PC-9 (cell line): ENCODE measurements at regions not wholly inside any gene's neighbourhood (a gene's known extent, or its start where the extent isn't known, plus 50 kb on each side); places are given as distances from the start of the nearest gene placed in this dataset.

Experiments used
- BruUV-seq: library from RNA; stranded (reverse); fragments of 400-500 nt; replicated peaks from 2 replicates; lab custom pipeline; 2021; lab: Mats Ljungman, UMichigan
- CTCF ChIA-PET: fragments of 300-600 bp; sonication (Branson Sonifier 250); formaldehyde crosslinking; loops from one replicate; lab custom pipeline; 2022; ENCODE audit warnings: antibody characterized with exemption; lab: Charles Lee
- POLR2A ChIA-PET: fragments of 300-600 bp; sonication (Branson Sonifier 250); formaldehyde crosslinking; loops from one replicate; lab custom pipeline; 2022; ENCODE audit warnings: antibody characterized with exemption; ENCODE audit not compliant: unreplicated experiment; lab: Charles Lee
- DNase-seq, 2 experiments: peaks; one replicate each; pipeline versions ENCODE4 v3.0.0 to v3.0.0-alpha.2; 2015 to 2022; ENCODE audit warnings: mixed read lengths in 1 of 2
- H2AFZ ChIP-seq: fragments of 200-600 bp; sonication (generic); 2 replicates; pipeline ENCODE4 v1.8.1; 2017; ENCODE audit warnings: antibody characterized with exemption
- H3F3A ChIP-seq: fragments of 200-600 bp; sonication (generic); 2 replicates; pipeline ENCODE4 v1.8.1; 2017; ENCODE audit warnings: antibody characterized with exemption, mild to moderate bottlenecking, low read depth; ENCODE audit not compliant: insufficient read depth
- H3K27ac ChIP-seq: fragments of 200-600 bp; sonication (generic); 2 replicates; pipeline ENCODE4 v1.6.1; 2016; ENCODE audit warnings: mixed run types
- H3K27me3 ChIP-seq: fragments of 200-600 bp; sonication (generic); 2 replicates; pipeline ENCODE4 v1.6.1; 2016; ENCODE audit warnings: low read depth, mixed run types; ENCODE audit not compliant: insufficient read depth
- H3K36me3 ChIP-seq: fragments of 200-600 bp; sonication (generic); 2 replicates; pipeline ENCODE4 v1.6.1; 2016; ENCODE audit warnings: low read depth, mixed run types
- H3K4me1 ChIP-seq: fragments of 200-600 bp; sonication (generic); replicated peaks from 2 replicates; pipeline ENCODE4 v1.6.1; 2016; ENCODE audit warnings: mixed run types; ENCODE audit not compliant: insufficient read depth
- H3K4me2 ChIP-seq: fragments of 200-600 bp; sonication (generic); 2 replicates; pipeline ENCODE4 v1.6.1; 2017; ENCODE audit warnings: mixed run types
- H3K4me3 ChIP-seq: fragments of 200-600 bp; sonication (generic); 2 replicates; pipeline ENCODE4 v1.6.1; 2016; ENCODE audit warnings: mixed run types
- H3K79me2 ChIP-seq: fragments of 200-600 bp; sonication (generic); 2 replicates; pipeline ENCODE4 v1.6.1; 2017; ENCODE audit warnings: low read depth, mixed run types
- H3K9me2 ChIP-seq: fragments of 200-600 bp; sonication (generic); 2 replicates; pipeline ENCODE4 v1.8.1; 2017; ENCODE audit warnings: mild to moderate bottlenecking; ENCODE audit not compliant: insufficient read depth
- H3K9me3 ChIP-seq: fragments of 200-600 bp; sonication (generic); 2 replicates; pipeline ENCODE4 v1.8.1; 2016; ENCODE audit warnings: low read depth; ENCODE audit not compliant: insufficient read depth
- H4K20me1 ChIP-seq: fragments of 200-600 bp; sonication (generic); 2 replicates; pipeline ENCODE4 v1.8.1; 2017; ENCODE audit not compliant: insufficient read depth
- EZH2 ChIP-seq: fragments of 200-600 bp; sonication (generic); IDR thresholded peaks from 2 replicates; pipeline ENCODE4 v1.8.0; 2017; ENCODE audit warnings: antibody characterized with exemption, low read depth
- intact Hi-C: fragments of 100-400 bp; cut with micrococcal nuclease; formaldehyde crosslinking; loops from one replicate; pipeline ENCODE4 v1.10.0; 2022; ENCODE audit not compliant: unreplicated experiment
- TF ChIP-seq, protein P1 (sequence below): fragments of 200-600 bp; sonication (generic); conservative IDR thresholded peaks from 2 replicates; pipeline ENCODE4 v1.6.1; 2017; ENCODE audit warnings: mixed run types, antibody characterized with exemption, mild to moderate bottlenecking, moderate library complexity

DNA sequence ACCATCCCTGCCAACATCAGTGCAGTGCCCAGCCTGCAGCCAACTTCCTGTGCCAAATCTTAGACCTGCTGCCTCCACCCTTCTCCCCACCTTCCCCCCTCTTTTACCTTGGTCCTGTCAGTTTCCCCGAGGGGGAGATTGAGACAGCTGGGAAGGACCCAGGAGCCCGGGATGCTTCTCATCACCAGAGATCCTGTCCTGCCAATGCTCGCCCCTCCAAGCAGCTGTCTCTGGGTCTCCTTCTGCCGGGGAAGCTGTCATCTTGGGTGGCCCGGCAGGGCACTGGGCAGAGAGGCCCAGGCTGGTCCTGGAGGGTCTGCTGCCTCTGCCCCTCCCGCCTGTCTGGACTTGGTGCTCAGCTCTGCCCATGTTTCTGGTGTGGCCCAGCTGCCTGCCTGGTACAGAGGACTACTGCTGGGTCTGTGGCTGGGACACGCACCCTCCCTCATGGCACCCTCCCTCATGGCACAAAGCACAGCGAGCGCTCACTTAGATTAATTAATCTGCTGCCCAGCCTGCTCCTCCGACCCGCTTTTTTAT, 60.4 kb upstream of the THY1 start:
- no peak overlapping the region for H3K4me3 ChIP-seq
- ChIA-PET CTCF (no interaction called here), POLR2A (no interaction called here)
- H3F3A ChIP-seq = no peaks in the 10 kb centered on the region; the same call in 1 of the 2 replicates
- no TSS peak for BruUV-seq
- no peak overlapping the region for H3K4me2 ChIP-seq
- H2AFZ ChIP-seq = no peak overlapping the region
- H4K20me1 ChIP-seq = no peaks in the 10 kb centered on the region
- intact Hi-C loops = loop anchor here (5.0 to 10.0 kb wide), 3 partner anchors 49 to 744 kb away; no protein-coding TSS in a partner anchor
- H3K4me1 ChIP-seq = peaks cover 6% of the 10 kb centered on the region
- H3K36me3 ChIP-seq = no peaks in the 10 kb centered on the region
- DNase-seq = no peak
- no peaks in the 10 kb centered on the region for H3K9me3 ChIP-seq
- H3K9me2 ChIP-seq = no peaks in the 10 kb centered on the region
- TF ChIP-seq, protein P1, sequence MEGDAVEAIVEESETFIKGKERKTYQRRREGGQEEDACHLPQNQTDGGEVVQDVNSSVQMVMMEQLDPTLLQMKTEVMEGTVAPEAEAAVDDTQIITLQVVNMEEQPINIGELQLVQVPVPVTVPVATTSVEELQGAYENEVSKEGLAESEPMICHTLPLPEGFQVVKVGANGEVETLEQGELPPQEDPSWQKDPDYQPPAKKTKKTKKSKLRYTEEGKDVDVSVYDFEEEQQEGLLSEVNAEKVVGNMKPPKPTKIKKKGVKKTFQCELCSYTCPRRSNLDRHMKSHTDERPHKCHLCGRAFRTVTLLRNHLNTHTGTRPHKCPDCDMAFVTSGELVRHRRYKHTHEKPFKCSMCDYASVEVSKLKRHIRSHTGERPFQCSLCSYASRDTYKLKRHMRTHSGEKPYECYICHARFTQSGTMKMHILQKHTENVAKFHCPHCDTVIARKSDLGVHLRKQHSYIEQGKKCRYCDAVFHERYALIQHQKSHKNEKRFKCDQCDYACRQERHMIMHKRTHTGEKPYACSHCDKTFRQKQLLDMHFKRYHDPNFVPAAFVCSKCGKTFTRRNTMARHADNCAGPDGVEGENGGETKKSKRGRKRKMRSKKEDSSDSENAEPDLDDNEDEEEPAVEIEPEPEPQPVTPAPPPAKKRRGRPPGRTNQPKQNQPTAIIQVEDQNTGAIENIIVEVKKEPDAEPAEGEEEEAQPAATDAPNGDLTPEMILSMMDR = no peak
- TF ChIP-seq EZH2 = no peak
- no peak overlapping the region for H3K27ac ChIP-seq
- H3K79me2 ChIP-seq = no peaks in the 10 kb centered on the region
- H3K27me3 ChIP-seq = peaks cover 14% of the 10 kb centered on the region; the same call in 1 of the 2 replicates

DNA sequence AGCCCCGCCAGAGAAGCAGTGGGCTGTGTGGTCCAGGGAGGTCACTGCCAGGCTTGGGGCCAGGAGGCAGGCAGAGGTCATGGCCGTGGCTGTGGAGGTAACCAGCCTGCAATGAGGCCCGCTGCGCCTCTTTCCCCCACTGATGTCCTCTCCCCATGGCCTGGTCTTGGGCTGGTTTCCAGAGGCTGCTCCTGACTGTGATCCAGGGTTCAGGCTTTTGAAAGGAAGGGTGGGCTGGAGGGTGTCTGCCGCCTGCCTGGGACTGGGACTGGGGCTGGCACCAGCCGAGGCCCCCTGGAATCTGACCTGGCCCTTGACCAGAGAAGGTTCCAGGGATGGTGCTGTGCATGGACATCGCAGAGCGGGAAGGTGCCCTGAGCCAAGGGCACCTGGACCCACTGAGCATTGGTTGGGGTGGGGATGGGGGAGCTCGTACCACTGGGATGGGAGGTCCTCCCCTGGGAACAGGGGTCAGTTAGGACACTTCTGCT, 59.6 kb upstream of the THY1 start:
- no peak for TF ChIP-seq EZH2
- TF ChIP-seq, protein P1 = no peak
- Histone ChIP-seq H3K9me2 (no peaks in the 10 kb centered on the region), H3K79me2 (no peaks in the 10 kb centered on the region), H3K4me2 (no peak overlapping the region), H3K4me3 (no peak overlapping the region), H4K20me1 (no peaks in the 10 kb centered on the region), H3K27ac (no peak overlapping the region), H2AFZ (no peak overlapping the region), H3K4me1 (peaks cover 6% of the 10 kb centered on the region), H3K9me3 (no peaks in the 10 kb centered on the region), H3F3A (no peaks in the 10 kb centered on the region; the same call in 1 of the 2 replicates), H3K36me3 (no peaks in the 10 kb centered on the region), H3K27me3 (peaks cover 13% of the 10 kb centered on the region; the same call in 1 of the 2 replicates)
- POLR2A ChIA-PET = no interaction called here
- no TSS peak for BruUV-seq
- DNase-seq = no peak
- CTCF ChIA-PET = no interaction called here
- intact Hi-C loops = loop anchor here (5.0 to 10.0 kb wide), 3 partner anchors 50 to 745 kb away; no protein-coding TSS in a partner anchor

DNA sequence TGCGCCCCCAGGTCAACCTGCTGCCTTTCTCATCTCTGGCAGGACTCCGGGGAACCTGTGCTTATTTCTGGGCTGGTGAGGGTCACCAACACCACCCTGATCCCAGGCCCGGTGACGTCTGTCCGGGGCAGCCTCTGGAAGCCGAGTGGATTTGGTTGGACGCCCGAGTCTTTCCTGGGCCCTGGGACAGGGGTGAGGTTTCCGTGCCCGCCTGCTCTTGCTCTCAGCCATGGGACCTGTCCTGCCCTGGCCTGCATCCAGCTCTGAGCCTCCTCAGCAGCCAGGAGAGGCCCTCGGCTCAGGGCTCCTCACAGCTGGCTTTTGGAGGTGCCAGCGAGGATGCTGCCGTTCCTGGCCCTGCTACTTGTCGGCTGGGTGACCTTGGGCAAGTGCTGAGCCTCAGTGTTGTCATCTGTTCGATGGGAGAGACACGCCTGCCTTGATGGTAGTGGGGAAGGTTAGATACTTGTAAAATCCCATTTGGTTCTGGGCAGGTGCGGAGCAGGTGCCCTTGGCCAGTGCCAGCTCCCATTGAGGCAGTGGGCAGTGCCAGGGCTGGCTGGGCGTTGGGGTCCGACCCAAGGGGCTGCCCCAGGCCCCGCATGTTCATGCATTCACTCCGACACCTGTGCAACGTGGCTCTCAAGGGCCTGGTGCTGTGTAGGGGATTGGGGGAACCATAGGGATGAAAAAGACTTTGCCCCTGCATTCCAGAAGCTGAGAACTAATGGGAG, 58.9 kb upstream of the THY1 start:
- ChIA-PET CTCF (no interaction called here), POLR2A (no interaction called here)
- Histone ChIP-seq H3F3A (no peaks in the 10 kb centered on the region; the same call in 1 of the 2 replicates), H3K4me1 (peaks cover 6% of the 10 kb centered on the region), H2AFZ (no peak overlapping the region), H3K4me2 (no peak overlapping the region), H3K9me3 (no peaks in the 10 kb centered on the region), H3K9me2 (no peaks in the 10 kb centered on the region), H3K79me2 (no peaks in the 10 kb centered on the region), H4K20me1 (no peaks in the 10 kb centered on the region), H3K36me3 (no peaks in the 10 kb centered on the region), H3K27me3 (peaks cover 7% of the 10 kb centered on the region; the same call in 1 of the 2 replicates), H3K27ac (no peak overlapping the region), H3K4me3 (no peak overlapping the region)
- no peak for DNase-seq
- BruUV-seq = no TSS peak
- no peak for TF ChIP-seq EZH2
- TF ChIP-seq, protein P1 = peak; percentile 42
- intact Hi-C loops = loop anchor here (1.0 to 10.0 kb wide), 7 partner anchors 50 to 745 kb away; partner anchors contain the start of gene NECTIN1
